ENCODE measurements at regions not wholly inside any gene's neighbourhood (a gene's known extent, or its start where the extent isn't known, plus 50 kb on each side); places are given as distances from the start of the nearest gene placed in this dataset.

DNA sequence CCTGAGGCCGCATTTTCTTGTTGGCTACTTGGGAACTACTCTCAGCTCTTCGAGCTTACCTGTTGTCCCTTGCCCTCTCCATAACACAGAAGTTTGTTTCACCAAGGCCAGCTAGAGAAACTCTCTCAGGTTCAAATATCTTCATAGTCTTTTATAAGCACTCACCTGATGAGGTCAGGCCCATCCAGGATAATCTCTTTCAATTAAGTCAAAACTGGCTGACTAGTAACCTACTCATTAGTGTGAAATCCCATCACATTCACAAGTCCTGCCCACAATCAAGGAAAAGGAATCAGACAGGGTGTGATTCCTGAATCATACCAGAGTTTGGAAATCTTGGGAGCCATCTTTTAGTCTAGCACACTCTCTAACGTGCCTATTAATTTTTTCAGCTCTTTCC is 195.2 kb upstream of the HS3ST5 start:
- in situ Hi-C loops (cut with HindIII; ENCODE audit: low pct_unique_long_range_greater_than_20kb, low sequenced_read_pairs) (no loop called here), intact Hi-C loops (cut with micrococcal nuclease; ENCODE audit: unreplicated experiment) (no loop called here)
- ATAC-seq: no peak
- no peak for TF ChIP-seq TCF7L2 (IDR thresholded peaks at IDR 0.05; ENCODE audit: low read depth, low read length)
- TF ChIP-seq, protein P1, sequence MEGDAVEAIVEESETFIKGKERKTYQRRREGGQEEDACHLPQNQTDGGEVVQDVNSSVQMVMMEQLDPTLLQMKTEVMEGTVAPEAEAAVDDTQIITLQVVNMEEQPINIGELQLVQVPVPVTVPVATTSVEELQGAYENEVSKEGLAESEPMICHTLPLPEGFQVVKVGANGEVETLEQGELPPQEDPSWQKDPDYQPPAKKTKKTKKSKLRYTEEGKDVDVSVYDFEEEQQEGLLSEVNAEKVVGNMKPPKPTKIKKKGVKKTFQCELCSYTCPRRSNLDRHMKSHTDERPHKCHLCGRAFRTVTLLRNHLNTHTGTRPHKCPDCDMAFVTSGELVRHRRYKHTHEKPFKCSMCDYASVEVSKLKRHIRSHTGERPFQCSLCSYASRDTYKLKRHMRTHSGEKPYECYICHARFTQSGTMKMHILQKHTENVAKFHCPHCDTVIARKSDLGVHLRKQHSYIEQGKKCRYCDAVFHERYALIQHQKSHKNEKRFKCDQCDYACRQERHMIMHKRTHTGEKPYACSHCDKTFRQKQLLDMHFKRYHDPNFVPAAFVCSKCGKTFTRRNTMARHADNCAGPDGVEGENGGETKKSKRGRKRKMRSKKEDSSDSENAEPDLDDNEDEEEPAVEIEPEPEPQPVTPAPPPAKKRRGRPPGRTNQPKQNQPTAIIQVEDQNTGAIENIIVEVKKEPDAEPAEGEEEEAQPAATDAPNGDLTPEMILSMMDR (IDR thresholded peaks at IDR 0.05): no peak
- no peak for TF ChIP-seq POLR2AphosphoS5 (IDR thresholded peaks at IDR 0.05; ENCODE audit: low read depth, low read length)
- TF ChIP-seq, protein P2, sequence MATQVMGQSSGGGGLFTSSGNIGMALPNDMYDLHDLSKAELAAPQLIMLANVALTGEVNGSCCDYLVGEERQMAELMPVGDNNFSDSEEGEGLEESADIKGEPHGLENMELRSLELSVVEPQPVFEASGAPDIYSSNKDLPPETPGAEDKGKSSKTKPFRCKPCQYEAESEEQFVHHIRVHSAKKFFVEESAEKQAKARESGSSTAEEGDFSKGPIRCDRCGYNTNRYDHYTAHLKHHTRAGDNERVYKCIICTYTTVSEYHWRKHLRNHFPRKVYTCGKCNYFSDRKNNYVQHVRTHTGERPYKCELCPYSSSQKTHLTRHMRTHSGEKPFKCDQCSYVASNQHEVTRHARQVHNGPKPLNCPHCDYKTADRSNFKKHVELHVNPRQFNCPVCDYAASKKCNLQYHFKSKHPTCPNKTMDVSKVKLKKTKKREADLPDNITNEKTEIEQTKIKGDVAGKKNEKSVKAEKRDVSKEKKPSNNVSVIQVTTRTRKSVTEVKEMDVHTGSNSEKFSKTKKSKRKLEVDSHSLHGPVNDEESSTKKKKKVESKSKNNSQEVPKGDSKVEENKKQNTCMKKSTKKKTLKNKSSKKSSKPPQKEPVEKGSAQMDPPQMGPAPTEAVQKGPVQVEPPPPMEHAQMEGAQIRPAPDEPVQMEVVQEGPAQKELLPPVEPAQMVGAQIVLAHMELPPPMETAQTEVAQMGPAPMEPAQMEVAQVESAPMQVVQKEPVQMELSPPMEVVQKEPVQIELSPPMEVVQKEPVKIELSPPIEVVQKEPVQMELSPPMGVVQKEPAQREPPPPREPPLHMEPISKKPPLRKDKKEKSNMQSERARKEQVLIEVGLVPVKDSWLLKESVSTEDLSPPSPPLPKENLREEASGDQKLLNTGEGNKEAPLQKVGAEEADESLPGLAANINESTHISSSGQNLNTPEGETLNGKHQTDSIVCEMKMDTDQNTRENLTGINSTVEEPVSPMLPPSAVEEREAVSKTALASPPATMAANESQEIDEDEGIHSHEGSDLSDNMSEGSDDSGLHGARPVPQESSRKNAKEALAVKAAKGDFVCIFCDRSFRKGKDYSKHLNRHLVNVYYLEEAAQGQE (IDR thresholded peaks at IDR 0.05; ENCODE audit: insufficient read depth in 1 of 2, low read depth in 2 of 2, low read length in 1 of 2): no peak
- TF ChIP-seq SIN3A (IDR thresholded peaks at IDR 0.05; ENCODE audit: borderline replicate concordance, insufficient read depth, low read depth, low read length): no peak
- no peak overlapping the region for H3K27ac ChIP-seq (ENCODE audit: low read length)
- H3K36me3 ChIP-seq (ENCODE audit: control insufficient read depth, insufficient read depth, low read length): no peaks in the 10 kb centered on the region
- DNase-seq (ENCODE audit: low read depth, low spot score): no peak
- no peaks in the 10 kb centered on the region for H3K9me3 ChIP-seq (ENCODE audit: control insufficient read depth, insufficient read depth, low read depth, low read length)
- ChIA-PET POLR2A (no interaction called here), CTCF (no interaction called here)
- H3K27me3 ChIP-seq (ENCODE audit: control insufficient read depth, insufficient read depth, low read length): no peaks in the 10 kb centered on the region
- H3K4me1 ChIP-seq (ENCODE audit: control insufficient read depth, insufficient read depth, low read length): no peaks in the 10 kb centered on the region
- no TSS peak for BruUV-seq (replicated peaks)
- no peak overlapping the region for H3K4me3 ChIP-seq (ENCODE audit: low read depth in 2 of 2, low read length in 2 of 2)

DNA sequence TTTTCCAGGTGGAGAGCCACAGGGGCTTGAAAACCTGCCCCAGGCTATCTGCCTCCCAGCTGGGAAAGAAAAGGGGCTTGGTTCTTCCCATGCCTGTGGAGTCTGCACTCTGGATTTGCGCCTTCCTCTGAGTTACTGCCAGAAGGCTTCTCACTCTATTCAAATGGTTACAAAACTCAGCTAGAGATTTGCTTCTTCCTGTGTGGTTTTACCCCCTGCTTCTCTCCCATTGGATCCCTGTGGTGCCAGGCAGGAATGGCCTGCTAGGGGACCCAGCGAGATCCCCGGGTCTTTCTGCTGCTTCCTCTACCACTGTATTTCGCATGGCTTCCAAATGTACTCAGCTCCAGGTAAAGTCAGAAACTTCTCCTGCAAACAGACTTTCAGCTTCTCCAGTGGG is 192.0 kb upstream of the HS3ST5 start:
- intact Hi-C loops (cut with micrococcal nuclease; ENCODE audit: unreplicated experiment) (no loop called here), in situ Hi-C loops (cut with HindIII; ENCODE audit: low pct_unique_long_range_greater_than_20kb, low sequenced_read_pairs) (no loop called here)
- Histone ChIP-seq H3K27me3 (ENCODE audit: control insufficient read depth, insufficient read depth, low read length) (no peaks in the 10 kb centered on the region), H3K4me3 (ENCODE audit: low read depth in 2 of 2, low read length in 2 of 2) (no peak overlapping the region), H3K27ac (ENCODE audit: low read length) (no peak overlapping the region), H3K36me3 (ENCODE audit: control insufficient read depth, insufficient read depth, low read length) (no peaks in the 10 kb centered on the region), H3K9me3 (ENCODE audit: control insufficient read depth, insufficient read depth, low read depth, low read length) (no peaks in the 10 kb centered on the region), H3K4me1 (ENCODE audit: control insufficient read depth, insufficient read depth, low read length) (no peaks in the 10 kb centered on the region)
- no peak for ATAC-seq
- TF ChIP-seq SIN3A (IDR thresholded peaks at IDR 0.05; ENCODE audit: borderline replicate concordance, insufficient read depth, low read depth, low read length): no peak
- TF ChIP-seq, protein P2 (IDR thresholded peaks at IDR 0.05; ENCODE audit: insufficient read depth in 1 of 2, low read depth in 2 of 2, low read length in 1 of 2): no peak
- DNase-seq (ENCODE audit: low read depth, low spot score): no peak
- ChIA-PET CTCF (interaction anchor here (0.6 kb wide), 1 partner anchor 11 kb away, joined by 3 read pairs; no protein-coding TSS in a partner anchor), POLR2A (no interaction called here)
- BruUV-seq (replicated peaks): no TSS peak
